NCI-H1105 treated with DMSO at 0.1 percent for 48 hours (cell line): ENCODE measurements at regions not wholly inside any gene's neighbourhood (a gene's known extent, or its start where the extent isn't known, plus 50 kb on each side); places are given as distances from the start of the nearest gene placed in this dataset.
A peak's percentile ranks its signal among the peaks of the same experiment; 100 is the strongest.
"Not testable (repeated sequence)": the region's sequence is repeated elsewhere in the genome, so short reads cannot be mapped to it uniquely, and the experiment has no call there.

Experiments used
- DNase-seq: peaks from one replicate; lab custom pipeline; 2025; lab: John Stamatoyannopoulos, UW

DNA sequence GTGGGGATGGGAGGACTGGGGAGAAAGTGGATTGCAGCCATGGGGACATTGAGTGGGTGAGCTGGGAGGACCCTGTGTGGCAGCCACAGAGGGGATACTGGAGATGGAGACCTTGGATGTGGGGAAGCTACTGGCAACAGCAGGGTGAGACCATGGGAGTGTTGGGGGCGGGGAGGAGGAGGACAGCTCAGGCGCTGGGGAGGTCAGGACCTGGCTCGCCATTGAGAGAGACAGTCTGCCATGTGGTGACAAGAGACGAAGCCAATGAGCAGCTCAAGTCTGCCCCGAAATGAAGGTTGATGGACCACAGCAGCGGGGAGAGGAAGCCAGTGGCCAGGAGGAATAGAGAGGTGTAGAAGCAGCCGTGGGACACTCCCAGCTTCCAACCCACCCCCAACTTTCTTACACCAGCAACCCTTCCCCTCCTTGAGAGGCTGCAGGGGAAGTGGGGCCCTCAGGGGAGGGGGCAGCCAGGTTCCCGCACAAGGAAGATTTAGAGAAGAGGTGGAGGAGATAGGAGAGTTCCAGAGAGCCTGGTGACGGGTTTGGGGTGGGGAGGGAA, 118.1 kb downstream of the ASB7 start:
- no peak for DNase-seq

DNA sequence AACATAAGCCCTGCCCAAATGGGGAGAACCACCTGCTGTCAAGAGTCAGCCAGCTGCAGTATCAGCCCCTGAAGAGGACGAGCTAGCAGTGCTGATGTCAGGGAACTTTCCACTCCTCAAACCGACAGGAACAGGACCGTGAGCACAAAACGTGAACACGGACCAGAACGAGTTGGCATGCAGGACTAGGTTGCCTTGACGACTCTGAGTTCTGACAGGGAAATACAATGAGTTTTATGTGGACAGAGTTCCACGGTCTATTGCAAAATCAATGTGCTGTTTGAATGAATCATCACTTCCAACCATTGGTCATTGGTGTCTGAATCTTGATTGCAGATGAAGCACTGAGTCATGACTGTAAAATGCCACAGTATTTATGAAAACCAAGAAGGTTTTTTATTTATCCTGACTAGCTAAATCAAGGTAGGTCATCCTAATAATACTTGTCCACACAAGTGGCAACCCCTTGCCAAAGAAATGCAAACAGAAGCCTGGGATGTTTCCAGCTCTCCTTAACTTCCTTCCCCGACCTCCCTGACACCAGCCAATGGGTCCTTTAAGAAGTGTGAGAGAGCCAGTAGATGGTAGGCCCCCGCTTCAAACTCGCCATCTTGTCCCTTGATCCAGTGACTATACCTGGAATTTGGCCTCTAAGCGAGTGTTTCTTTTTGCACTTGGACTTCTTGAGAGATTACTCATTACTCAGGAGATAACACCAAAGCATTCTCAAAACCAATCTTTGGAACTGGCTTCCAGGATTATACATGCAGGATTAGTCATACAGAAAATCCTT, 119.6 kb downstream of the ASB7 start:
- DNase-seq = peak; percentile 32

DNA sequence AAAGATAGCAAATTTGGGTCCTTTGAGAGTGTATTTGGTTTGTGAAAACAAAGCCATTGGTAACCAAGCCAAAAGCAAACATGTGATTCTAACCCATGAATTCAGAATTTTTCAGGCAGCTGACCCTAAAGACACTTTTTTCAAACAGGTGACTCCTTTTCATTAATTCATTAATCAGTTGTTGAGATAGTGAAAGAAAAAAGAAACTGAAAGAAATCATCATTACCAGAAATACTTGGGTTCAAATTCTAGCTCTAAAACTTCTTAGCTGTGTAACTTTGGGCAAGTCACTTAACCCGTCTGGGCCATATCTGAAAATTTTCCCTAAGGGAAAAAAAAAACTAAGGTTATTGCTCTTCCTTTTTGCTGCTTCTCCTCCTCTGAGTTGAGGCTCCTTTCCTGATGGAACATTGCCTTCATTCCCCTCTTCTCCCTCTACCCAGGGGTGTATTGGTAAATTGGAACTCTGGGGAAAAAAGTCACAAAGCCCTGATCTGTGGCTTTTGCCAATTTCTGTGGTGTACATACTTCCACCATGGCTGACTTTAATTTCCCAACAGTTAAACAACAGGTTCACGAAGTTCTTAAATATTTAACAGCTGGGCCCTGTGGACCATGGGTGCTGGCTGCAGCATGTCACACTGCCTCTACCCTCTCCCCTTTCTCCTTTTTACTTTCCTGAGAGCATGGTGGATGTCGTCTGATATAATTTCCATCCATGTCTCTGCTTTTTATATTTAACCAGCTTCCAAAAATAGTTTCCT, 120.3 kb downstream of the ASB7 start:
- no peak for DNase-seq

DNA sequence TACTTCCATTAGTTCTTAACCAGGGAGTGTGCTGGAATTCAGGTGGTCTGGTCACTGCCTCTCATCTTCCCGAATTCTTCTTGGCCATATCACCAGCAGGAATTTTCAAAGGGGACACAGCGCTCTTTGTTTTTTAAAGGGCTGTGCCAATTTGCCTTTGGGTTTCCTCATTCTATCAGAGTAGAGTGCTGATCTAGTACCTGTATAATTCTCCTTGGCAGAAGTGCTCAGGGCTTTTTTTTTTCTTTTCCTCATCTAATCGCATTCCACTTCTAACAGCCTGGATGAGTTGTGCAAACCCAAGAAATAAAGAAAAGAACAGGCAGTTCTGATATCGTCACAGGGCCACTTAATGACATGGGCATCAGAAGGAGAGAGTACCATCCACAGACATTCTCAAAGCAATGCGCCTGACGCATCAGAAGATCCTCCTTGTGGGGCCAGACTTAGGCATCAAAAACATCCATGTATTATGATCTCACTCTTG, 121.0 kb downstream of the ASB7 start:
- DNase-seq = no peak

DNA sequence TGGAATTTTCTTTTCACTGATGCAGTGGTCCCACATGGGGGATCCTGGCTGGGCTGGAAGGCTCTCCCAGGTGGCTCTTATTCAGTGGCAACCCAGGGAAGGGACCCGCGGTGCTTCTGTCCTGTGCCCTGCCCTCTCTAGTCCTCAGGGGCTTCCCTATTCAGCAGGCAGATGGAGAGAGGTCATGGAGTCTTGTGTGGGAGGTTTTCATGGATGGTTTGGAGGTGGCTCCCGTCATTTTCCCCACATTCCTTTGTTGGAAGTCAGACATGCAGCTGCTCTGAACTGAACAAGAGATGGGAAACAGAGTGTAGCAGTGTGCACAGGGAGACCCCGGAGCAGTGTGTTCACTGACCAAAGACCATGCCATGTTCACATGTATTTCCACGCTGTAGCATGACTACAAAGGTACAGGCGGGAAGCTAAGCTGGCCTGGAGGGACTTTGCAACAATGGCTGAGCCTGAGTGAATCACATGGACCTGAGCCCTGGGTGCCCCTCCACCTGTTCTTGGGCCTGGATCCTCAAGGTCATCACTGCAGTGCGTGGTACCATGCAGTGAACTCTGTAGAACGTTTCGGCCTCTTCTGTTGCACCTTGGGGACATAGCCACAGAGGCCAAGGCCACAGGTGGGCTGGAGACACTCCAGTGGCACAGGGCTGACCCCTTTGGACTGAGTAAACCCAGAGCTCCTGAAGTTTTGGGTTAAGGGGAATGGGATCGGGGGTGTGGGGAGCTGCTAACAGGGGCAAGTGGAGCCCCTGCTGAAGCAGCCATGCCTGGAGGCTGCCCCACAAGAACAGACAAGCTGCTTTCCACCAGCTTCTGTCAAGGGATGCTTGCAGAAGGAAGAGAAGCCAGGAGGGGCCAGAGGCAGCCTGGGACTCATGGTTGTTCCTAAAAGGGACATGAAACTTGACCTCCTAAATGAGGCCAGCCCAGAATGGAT, 123.0 kb downstream of the ASB7 start:
- DNase-seq = no peak

DNA sequence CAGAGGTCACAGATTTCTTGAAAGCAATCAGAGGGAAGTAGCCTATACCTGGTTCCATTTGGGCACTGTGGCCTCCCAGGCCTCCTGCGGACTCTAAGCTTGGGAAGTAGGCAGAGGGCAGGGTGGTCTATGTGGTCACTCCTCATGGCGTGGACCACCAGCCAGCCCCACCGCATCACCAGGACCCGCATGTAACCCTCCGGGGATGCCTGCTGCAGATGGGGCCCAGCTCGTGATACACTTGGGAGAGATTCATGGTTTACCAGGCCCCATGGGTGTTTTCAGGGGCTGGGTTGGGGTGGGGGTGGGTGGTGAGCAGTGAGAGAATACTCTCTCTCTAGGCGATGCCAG, 123.7 kb downstream of the ASB7 start:
- DNase-seq = no peak

DNA sequence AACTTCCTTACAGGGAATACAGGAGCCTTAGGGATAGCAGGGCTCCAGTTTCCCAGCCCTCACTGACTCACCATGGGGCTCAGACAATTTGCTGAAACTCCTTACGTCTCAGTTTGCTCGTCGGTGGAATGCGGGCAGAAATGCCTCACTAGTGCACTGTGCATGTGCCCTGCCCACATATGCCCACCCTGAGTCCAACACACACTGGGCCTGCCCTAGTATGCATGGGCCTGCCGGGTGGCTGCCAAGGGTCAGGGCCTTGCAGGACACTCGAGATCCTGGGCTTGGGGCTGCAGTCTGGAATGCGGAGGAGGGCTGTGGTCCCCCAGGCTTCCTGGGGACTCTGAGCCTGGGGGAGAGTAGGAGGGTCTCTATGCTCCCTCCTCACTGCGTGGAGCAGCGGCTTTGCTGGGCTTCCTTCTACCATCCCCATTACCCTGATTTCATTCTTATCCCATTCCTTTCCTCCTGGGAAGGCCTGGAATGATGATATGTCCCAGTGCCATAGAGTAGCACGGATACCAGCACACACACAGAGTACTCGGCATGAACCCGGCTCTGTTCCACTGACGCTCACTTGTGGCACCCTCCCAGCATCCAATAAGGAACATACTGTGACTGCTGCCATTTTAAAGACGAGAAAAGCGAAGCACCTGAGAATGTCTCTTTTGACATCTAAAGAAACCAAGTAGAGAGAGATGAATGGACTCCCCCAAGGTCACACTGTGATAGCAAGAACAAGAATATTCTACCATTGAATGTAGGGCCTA, 124.2 kb downstream of the ASB7 start:
- DNase-seq = no peak

DNA sequence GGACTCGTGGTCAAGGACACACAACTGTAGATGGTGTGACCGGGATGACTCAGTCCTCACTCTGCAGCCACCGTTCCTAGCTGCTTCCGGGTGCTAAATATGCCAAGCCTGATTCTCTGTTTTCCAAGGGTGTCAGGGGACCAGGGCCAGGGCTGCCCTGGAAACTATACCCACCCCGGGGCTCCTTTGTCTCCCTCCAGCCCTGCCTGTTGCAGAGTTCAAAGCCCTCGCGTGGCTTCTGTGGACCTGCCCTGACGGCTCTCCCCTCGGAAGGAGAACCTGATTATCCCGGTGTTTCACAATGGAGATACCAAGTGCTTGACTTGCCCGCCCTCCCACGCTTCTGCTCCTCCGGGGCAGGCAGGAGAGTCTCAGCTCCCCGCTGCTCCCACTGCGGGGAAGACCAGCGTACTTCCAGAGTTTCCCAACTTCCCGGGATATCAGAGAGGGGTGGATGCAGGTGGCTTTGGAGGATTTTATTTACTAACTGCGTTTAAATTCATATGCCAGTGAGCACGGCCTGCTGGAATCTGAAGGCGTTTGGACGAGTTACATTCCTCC, 125.0 kb downstream of the ASB7 start:
- no peak for DNase-seq

DNA sequence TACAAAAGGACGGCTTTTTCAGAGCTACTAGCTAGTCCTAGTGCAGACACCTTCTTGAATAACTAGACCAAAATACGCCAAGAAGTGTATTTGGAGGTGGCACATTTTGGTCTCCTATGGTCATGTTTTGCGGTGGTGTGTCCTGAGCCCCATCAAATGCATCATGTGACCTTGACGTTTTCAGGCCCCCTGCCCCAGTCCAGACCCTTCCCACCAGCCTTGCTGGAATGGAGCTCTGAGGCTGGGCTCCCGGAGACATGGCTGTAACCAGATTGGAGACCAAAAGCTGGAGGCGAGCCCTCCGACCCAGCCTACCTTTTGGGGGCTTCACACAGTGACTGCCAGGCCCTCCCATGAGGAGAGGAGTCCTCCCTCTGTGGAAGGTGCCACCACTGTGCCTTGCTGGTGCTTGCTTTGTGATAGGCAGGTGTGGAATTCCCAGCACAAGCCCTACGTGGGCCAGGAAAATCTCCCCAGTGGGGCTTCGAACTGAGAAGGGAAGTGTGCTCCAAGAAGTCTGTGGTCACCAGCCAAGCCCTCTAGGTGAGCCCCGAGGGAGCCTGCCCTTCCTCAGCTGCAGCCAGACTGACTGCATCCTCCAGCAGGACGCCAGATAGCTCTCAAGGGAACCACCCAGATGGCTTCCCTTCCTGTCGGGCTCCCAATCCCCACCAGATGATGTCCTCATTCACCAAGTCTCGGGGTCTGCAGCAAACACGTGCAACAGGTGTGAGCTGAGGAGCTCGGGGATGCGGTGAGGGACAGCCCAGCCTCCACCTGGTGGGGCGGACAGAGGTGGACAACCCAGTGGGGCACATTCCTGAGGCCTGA, 126.2 kb downstream of the ASB7 start:
- DNase-seq = no peak

DNA sequence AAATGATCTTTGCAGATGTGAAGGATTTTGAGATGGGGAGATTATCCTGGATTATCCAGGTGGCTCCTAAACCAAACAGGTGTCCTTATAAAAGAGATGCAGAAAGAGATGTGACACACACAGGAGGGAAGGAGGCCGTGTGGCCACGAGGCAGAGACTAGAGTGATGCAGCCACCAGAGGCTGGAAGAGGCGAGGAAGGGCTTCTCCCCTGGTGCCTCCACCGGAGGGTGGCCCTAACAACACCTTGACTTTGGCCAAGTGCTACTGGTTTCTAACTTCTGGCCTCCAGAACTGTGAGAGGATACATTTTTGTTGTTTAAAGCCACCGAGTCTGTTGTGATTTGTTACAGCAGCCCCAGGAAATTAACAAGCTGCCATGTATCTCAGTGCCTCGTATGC, 127.1 kb downstream of the ASB7 start:
- DNase-seq = no peak

DNA sequence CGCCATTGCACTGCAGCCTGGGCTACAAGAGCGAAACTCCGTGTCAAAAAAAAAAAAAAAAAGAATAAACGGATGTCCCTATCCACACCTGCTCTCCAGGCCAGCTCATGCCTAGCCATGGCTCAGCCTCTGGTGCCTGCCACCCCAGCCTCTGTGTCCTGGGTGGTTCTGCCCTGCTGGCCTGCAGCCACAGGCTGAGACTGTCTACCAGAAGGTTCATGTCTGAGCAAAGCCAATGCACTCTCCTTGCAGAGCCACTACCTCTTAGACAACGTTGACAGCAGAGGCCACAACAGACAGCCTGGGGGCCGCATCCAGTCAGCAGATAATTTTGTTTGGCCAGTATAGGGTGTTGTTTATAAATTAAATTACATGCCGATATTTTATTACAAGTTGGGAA, 127.7 kb downstream of the ASB7 start:
- DNase-seq = no peak

DNA sequence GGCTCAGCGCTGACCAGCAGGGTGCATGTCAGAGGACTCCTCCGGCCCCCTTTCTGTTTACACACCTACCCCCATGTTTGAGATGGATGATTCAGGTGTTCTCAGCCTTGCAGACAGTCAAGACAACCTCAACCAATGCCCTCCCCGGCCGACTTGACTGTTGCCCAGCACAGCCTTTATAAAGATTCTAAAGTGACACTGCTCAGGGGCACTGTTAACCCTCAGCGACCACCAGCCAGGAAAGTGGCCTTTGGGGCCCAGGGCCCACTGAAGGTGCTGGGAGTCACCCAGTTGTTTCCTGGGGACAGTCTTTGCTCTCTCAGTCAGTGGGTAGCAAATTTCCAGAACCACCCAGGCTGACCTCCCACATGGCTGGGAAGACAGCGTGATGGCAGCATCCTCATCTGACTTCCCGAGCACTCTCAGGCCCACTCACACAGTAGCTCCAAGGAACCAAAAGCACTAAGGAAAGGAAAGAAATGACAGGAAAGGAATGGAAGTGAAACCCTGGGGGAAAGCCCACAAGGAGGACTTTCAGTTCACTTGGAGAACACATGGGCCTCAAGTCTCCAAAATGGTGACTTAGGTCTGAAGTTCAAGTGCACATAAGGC, 128.4 kb downstream of the ASB7 start:
- no peak for DNase-seq

DNA sequence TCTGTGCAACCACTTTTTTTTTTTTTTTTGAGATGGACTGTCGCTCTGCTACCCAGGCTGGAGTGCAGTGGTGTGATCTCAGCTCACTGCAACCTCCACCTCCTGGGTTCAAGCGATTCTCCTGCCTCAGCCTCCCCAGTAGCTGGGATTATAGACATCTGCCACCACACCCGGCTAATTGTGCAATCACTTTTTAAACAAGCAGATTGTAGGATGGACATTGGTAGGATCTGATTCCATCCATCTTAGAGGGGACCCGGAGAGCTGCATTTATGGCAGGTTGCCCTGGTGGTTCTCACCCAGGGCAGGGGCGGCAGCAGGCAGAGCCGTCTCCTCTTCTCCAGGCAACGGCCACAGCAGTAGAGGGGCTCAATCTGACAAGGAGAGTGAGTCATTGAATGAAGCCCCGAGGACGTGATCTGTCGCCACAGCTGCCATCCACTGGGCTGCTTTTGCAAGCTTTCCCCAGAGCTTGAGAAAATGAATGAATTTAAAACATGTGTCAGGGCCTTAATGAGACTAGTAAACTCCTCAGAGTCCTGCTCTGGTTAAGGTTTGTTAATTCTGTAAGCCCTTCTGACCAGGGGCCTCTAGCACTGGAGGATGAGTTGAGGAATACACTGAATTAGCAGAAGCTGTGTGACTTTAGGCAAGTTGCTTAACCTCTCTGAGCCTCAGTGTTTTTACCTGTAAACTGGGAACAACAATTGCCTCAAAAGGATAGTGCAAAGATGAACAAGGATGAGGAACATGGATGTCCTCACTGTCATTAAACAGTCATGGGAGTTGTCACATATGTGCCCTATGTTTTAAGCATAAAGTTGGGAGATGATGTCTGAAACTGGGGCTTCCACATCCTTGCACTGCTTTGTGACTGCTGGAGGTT, 129.1 kb downstream of the ASB7 start:
- no peak for DNase-seq

DNA sequence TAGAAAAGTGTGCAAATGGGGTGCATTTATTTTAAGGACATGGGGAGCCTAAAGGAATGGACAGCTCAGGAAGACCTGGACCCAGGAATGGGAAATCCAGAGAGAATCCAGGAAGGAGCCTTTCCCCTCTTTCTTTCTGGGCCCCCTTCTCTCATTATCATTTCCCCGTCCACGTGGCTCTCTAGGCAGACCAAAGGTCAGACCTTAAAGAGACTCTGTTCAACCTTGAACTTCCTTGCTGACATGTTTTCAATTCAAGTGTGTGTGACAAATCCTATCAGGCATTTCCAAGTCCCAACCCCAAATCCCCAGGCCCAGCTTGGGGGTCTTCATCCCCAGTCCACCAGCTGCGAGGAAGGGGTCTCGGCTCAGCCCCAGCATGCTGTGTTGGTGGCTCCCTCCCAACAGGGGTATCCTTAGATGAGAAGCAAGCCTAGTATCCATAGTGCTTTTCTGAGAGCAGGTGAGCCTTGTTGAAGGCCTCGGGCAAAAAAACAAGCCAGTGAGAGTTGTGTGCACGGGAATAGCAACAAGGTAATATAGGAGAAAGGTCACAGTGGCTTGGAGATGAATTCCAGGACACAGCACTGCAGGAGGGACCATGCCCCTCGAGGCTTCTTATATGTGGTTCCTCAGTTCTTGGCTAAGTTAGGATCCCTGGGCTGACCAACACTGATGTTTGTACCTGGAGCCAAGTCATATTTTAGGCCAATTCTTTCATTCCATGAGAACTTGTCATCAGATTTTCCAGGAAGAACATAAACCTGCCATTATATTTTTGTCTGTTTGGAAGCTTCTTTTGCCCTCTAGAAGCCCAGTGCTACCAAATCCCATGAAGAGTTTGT, 130.0 kb downstream of the ASB7 start:
- DNase-seq = no peak

DNA sequence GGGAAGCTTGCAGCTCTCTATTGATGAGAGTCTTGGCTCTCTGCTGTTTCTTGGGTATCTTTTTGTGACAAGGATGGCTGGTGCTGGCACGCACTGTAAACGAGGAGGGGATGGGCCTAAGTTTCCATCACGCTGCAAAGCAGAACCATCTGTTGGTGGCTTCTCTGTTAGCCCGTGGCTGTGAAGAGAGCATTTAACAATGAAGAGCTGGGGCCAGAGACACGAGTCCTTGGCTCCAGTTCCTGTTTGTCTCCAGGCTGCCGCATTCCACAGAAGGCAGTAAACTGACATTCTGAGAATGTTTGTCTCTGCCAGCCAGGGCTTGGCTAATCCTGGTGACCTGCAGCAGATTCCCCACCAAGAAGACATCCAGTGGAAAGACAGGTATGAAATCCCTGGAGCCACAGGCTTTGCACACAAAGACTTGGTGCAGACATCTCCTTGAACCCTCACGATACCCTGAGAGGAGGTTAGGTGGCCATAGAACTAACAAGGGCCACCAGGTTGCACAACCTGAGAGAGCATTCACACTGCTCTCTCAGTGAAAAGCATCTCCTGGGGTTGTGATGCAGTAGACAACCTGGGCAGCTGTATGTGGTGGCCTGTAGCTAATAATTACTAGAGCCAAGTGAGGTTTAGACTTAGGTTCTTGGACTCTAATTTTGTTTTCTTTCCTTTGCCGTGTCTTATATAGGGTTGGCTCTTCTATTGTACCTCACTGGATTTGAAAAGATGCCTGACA, 130.9 kb downstream of the ASB7 start:
- DNase-seq = no peak

DNA sequence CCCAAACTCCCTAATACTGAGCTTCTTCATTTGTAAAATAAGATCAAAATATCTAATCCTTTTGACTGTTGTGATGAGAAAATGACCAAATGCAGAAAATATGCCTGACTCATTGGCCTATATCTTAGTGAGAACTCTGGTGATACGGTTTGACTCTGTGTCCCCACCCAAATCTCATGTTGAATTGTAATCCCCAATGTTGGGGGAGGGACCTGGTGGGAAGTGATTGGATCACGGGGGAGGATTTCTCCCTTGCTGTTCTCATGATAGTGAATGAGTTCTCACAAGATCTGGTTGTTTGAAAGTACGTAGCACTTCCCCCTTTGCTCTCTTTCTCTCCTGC, 131.4 kb downstream of the ASB7 start:
- DNase-seq = not testable (repeated sequence)

DNA sequence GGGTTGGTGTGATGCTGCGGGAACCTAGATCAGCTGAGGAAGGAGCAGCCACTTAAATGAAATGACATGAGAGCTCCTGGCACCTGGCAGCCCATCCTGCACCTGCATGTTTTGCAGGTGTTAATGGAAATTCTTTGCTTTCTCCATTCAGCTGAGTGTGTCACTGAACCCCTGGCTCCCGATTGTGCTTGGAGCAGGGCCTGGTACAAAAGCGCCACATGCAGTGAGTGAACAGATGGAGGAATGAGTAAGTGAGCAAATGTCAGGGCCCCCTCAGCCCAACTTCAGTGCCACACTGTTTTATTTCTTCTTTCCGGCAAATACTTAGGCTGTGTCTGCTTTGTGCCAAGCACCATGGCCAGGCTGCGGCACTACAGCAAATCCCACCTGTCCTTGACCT, 132.2 kb downstream of the ASB7 start:
- peak; percentile 70 for DNase-seq
